Right lobe of liver (tissue), 4 donors: ENCODE measurements at regions not wholly inside any gene's neighbourhood (a gene's known extent, or its start where the extent isn't known, plus 50 kb on each side); places are given as distances from the start of the nearest gene placed in this dataset.

Source experiments
- CTCF ChIP-seq, 4 donors: fragments of 200-600 bp in 3 of 4; fragments of 450-650 bp in 1 of 4; IDR thresholded peaks; one replicate each; pipeline versions ENCODE4 v1.5.1 to v1.8.0; 2016 to 2022; ENCODE audit warnings: antibody characterized with exemption in 4 of 4, mild to moderate bottlenecking in 2 of 4
- POLR2A ChIP-seq: fragments of 450-650 bp; IDR thresholded peaks from one replicate; pipeline ENCODE4 v1.6.1; 2017; ENCODE audit warnings: antibody characterized with exemption, mild to moderate bottlenecking
- donor health status: DM: no; HTN: no; CAD: no.
- donor health status: DM: no; HTN: no; CAD: no.
- donor health status: DM: no; HTN: yes; CAD: no.

- no peak for TF ChIP-seq POLR2A
- TF ChIP-seq CTCF (IDR thresholded peaks at IDR 0.05): no peak
These were observed 208.3 kb downstream of the PHETA1 start for GRCh38 chr12:111160350-111161241.
